Testis (tissue), 2 donors: ENCODE measurements at regions not wholly inside any gene's neighbourhood (a gene's known extent, or its start where the extent isn't known, plus 50 kb on each side); places are given as distances from the start of the nearest gene placed in this dataset.
"Not testable (repeated sequence)": the region's sequence is repeated elsewhere in the genome, so short reads cannot be mapped to it uniquely, and the experiment has no call there.

ENCODE experiments used
- DNase-seq: peaks from one replicate; pipeline ENCODE4 v3.0.0-alpha.2; 2019
- H3K27ac ChIP-seq, 2 donors: fragments of 200-600 bp; sonication (generic); one replicate each; pipeline ENCODE4 v1.5.1; 2019
- H3K27me3 ChIP-seq: fragments of 200-600 bp; sonication (generic); one replicate; pipeline ENCODE4 v1.5.1; 2019
- H3K36me3 ChIP-seq: fragments of 200-600 bp; sonication (generic); one replicate; pipeline ENCODE4 v1.5.1; 2017; ENCODE audit warnings: low read depth; ENCODE audit errors: missing control alignments
- H3K4me1 ChIP-seq: fragments of 200-600 bp; sonication (generic); one replicate; pipeline ENCODE4 v1.5.1; 2019
- H3K4me3 ChIP-seq, 2 donors: fragments of 200-600 bp; sonication (generic); one replicate each; pipeline ENCODE4 v1.5.1; 2017 to 2019
- H3K9me3 ChIP-seq: fragments of 200-600 bp; sonication (generic); one replicate; pipeline ENCODE4 v1.5.1; 2017
- CTCF ChIP-seq, 3 experiments: fragments of 450-650 bp in 2 of 3; fragments of 200-600 bp in 1 of 3; sonication (generic) in 1 of 3; IDR thresholded peaks; one replicate each; pipeline ENCODE4 v1.5.1; 2016 to 2019; ENCODE audit warnings: antibody characterized with exemption in 3 of 3, mild to moderate bottlenecking in 2 of 3, moderate library complexity in 1 of 3
- POLR2A ChIP-seq: fragments of 450-650 bp; IDR thresholded peaks from one replicate; pipeline ENCODE4 v1.6.1; 2017; ENCODE audit warnings: antibody characterized with exemption, mild to moderate bottlenecking, moderate library complexity
- WGBS, 2 donors: methylation state at CpG; one replicate each; pipeline ENCODE4 v1.1.5; 2018; 5-methylcytosine and 5-hydroxymethylcytosine counted together
- intact Hi-C: fragments of 100-400 bp; cut with DNase I; formaldehyde crosslinking; loops from one replicate; pipeline ENCODE4 v1.15.1; 2023; ENCODE audit warnings: low total_unique reads

DNA sequence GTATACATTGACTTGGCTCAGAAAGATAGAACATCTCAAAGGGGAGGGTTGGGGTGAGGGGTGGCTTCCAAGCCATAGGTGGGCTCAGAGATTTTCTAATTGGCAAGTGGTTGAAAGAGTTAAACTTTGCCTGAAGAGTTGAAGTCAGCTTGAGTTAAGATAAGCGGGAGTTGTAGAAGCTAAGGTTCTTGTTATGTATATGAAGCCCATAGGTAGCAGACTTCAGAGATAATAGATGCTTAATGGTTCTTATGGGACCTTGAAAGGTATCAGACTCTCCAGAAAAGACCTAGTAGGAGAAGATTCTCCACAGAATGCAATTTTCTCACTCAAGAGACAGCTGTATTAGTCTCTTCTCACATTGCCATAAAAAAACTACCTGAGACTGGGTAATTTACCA lies 599.1 kb upstream of the CPEB2 start:
- H3K27ac ChIP-seq = no peak overlapping the region
- H3K4me1 ChIP-seq = no peaks in the 10 kb centered on the region
- no peak for TF ChIP-seq CTCF (IDR thresholded peaks at IDR 0.05)
- no peak for TF ChIP-seq POLR2A
- H3K9me3 ChIP-seq = no peaks in the 10 kb centered on the region
- H3K27me3 ChIP-seq = no peaks in the 10 kb centered on the region
- DNase-seq = no peak
- intact Hi-C loops = no loop called here
- no peak overlapping the region for H3K4me3 ChIP-seq
- H3K36me3 ChIP-seq = no peaks in the 10 kb centered on the region
- 69 to 80% methylated on average over 1 of the region's 1 CpG for WGBS, 2 donors

GRCh38 chr4:14404730-14405129 lies 597.6 kb upstream of the CPEB2 start:
- H3K27me3 ChIP-seq = no peaks in the 10 kb centered on the region
- intact Hi-C loops = no loop called here
- TF ChIP-seq POLR2A = no peak
- no peak for TF ChIP-seq CTCF (IDR thresholded peaks at IDR 0.05)
- no peaks in the 10 kb centered on the region for H3K4me1 ChIP-seq
- no peak overlapping the region for H3K27ac ChIP-seq
- WGBS, 2 donors = 78 to 79% methylated on average over 5 of the region's 5 CpGs
- no peaks in the 10 kb centered on the region for H3K9me3 ChIP-seq
- no peak overlapping the region for H3K4me3 ChIP-seq
- no peak for DNase-seq
- H3K36me3 ChIP-seq = no peaks in the 10 kb centered on the region

- H3K27me3 ChIP-seq = no peaks in the 10 kb centered on the region
- H3K9me3 ChIP-seq = no peaks in the 10 kb centered on the region
- H3K27ac ChIP-seq = no peak overlapping the region
- intact Hi-C loops = no loop called here
- H3K36me3 ChIP-seq = no peaks in the 10 kb centered on the region
- no peak for DNase-seq
- H3K4me3 ChIP-seq = no peak overlapping the region
- 51 to 54% methylated on average over 3 of the region's 3 CpGs for WGBS, 2 donors
- no peaks in the 10 kb centered on the region for H3K4me1 ChIP-seq
- TF ChIP-seq POLR2A = no peak
- no peak for TF ChIP-seq CTCF (IDR thresholded peaks at IDR 0.05)
These were observed 591.8 kb upstream of the CPEB2 start for GRCh38 chr4:14410516-14410915.

DNA sequence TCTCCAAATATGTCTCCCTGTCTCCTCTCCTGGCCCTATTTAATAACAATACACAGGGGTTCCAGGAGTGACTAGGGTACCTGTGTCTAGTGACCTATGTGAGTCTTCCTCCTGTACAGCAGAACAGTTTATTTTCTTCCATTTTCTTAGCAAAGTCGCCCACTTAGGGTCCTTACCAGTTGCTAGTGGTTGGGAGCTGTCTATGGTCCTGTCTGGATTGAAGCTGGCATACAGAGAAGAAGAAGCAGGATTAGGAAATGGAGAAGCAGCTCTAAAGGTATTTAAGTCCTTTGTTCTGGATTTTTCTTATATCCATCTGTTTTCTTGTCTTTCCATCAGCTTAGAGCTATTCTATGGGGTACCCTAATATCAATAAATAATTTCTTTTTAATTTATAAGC lies 587.1 kb upstream of the CPEB2 start:
- Histone ChIP-seq H3K27me3 (no peaks in the 10 kb centered on the region), H3K4me1 (no peaks in the 10 kb centered on the region), H3K4me3 (no peak overlapping the region), H3K27ac (no peak overlapping the region), H3K36me3 (no peaks in the 10 kb centered on the region), H3K9me3 (no peaks in the 10 kb centered on the region)
- no peak for DNase-seq
- intact Hi-C loops = no loop called here
- WGBS, 2 donors = 27 to 38% methylated on average over 1 of the region's 1 CpG
- TF ChIP-seq CTCF (IDR thresholded peaks at IDR 0.05) (no peak), POLR2A (no peak)

- H3K27me3 ChIP-seq = no peaks in the 10 kb centered on the region
- DNase-seq = no peak
- no peak overlapping the region for H3K4me3 ChIP-seq
- TF ChIP-seq CTCF (IDR thresholded peaks at IDR 0.05) (no peak), POLR2A (no peak)
- no peaks in the 10 kb centered on the region for H3K4me1 ChIP-seq
- no peaks in the 10 kb centered on the region for H3K9me3 ChIP-seq
- 30 to 43% methylated on average over 2 of the region's 2 CpGs for WGBS, 2 donors
- H3K27ac ChIP-seq = no peak overlapping the region
- intact Hi-C loops = no loop called here
- H3K36me3 ChIP-seq = no peaks in the 10 kb centered on the region
These were observed 582.8 kb upstream of the CPEB2 start for GRCh38 chr4:14419516-14419915.

DNA sequence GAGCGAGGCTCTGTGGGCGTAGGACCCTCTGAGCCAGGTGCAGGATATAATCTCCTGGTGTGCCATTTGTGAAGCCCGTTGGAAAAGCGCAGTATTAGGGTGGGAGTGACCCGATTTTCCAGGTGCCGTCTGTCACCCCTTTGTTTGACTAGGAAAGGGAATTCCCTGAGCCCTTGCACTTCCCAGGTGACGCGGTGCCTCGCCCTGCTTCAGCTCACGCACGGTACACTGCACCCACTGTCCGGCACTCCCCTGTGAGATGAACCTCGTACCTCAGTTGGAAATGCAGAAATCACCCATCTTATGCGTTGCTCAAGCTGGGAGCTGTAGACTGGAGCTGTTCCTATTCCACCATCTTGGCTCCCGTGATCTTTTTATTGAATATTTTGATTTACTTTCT lies 576.0 kb upstream of the CPEB2 start:
- H3K9me3 ChIP-seq, H3K4me1 ChIP-seq, H3K27me3 ChIP-seq, intact Hi-C loops, H3K4me3 ChIP-seq, H3K27ac ChIP-seq, H3K36me3 ChIP-seq, DNase-seq: not testable (repeated sequence)
- WGBS, 2 donors = 97 to 98% methylated on average over 13 to 15 of the region's 15 CpGs
